ENCODE measurements at regions not wholly inside any gene's neighbourhood (a gene's known extent, or its start where the extent isn't known, plus 50 kb on each side); places are given as distances from the start of the nearest gene placed in this dataset.

- no peak for DNase-seq
Observed at GRCh38 chr2:128543646-128544045, 225.0 kb upstream of the HS6ST1 start.

GRCh38 chr2:128544321-128545037 is 225.8 kb upstream of the HS6ST1 start:
- DNase-seq: no peak

GRCh38 chr2:128545085-128545484 is 226.4 kb upstream of the HS6ST1 start:
- DNase-seq: no peak

- DNase-seq: no peak
Observed at GRCh38 chr2:128545829-128546228, 227.2 kb upstream of the HS6ST1 start.

- no peak for DNase-seq
Observed at GRCh38 chr2:128547667-128548066, 229.0 kb upstream of the HS6ST1 start.

GRCh38 chr2:128548461-128548891 is 229.8 kb upstream of the HS6ST1 start:
- no peak for DNase-seq

- no peak for DNase-seq
Observed at GRCh38 chr2:128549094-128549493, 230.4 kb upstream of the HS6ST1 start.

GRCh38 chr2:128549646-128550260 is 231.1 kb upstream of the HS6ST1 start:
- no peak for DNase-seq

GRCh38 chr2:128550389-128550788 is 231.7 kb upstream of the HS6ST1 start:
- DNase-seq: no peak

- no peak for DNase-seq
Observed at GRCh38 chr2:128550801-128551416, 232.2 kb upstream of the HS6ST1 start.

- DNase-seq: no peak
Observed at GRCh38 chr2:128551435-128551834, 232.8 kb upstream of the HS6ST1 start.

GRCh38 chr2:128552141-128552805 is 233.6 kb upstream of the HS6ST1 start:
- no peak for DNase-seq

- DNase-seq: no peak
Observed at GRCh38 chr2:128552806-128553551, 234.3 kb upstream of the HS6ST1 start.

GRCh38 chr2:128554151-128554769 is 235.6 kb upstream of the HS6ST1 start:
- no peak for DNase-seq

GRCh38 chr2:128555433-128555832 is 236.8 kb upstream of the HS6ST1 start:
- no peak for DNase-seq

- DNase-seq: no peak
Observed at GRCh38 chr2:128556089-128556488, 237.4 kb upstream of the HS6ST1 start.

GRCh38 chr2:128556633-128557032 is 238.0 kb upstream of the HS6ST1 start:
- DNase-seq: no peak

GRCh38 chr2:128557069-128557468 is 238.4 kb upstream of the HS6ST1 start:
- DNase-seq: no peak

GRCh38 chr2:128557831-128558241 is 239.2 kb upstream of the HS6ST1 start:
- no peak for DNase-seq

- DNase-seq: no peak
Observed at GRCh38 chr2:128558441-128558840, 239.8 kb upstream of the HS6ST1 start.

- DNase-seq: no peak
Observed at GRCh38 chr2:128558895-128559532, 240.3 kb upstream of the HS6ST1 start.

Measured in activated CD4-positive, CD25-positive, alpha-beta regulatory T cell (primary cell).